ENCODE measurements at regions not wholly inside any gene's neighbourhood (a gene's known extent, or its start where the extent isn't known, plus 50 kb on each side); places are given as distances from the start of the nearest gene placed in this dataset.

DNA sequence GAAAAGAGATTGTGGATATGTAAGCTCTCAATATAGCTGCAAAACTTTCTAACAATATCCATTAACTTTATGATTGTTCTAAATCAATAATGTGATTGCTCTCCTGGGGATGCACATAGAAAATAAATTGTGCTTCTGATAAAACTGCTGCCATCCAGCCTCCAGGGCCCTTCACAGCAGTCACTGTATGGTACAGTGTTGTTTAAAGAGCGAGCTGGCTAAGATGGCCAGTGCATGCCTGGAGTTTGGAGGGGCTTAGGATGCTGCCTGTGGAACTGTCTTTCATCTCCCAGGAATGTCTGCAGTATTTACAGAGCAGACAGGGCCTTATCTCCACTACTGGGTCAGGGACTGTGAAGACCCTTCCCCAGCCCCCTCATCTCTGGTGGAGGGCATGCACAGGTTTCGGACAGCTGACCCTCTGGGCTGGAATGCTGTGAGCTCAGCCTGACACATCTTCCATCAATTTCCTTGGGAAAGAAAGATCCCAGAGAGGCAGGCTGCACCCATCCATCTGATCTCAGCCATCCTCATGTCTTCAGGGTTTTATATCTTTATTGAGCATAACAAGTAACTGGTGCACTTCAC lies 137.0 kb downstream of the PLPP3 start:
- DNase-seq (ENCODE audit: low read depth), result no peak

DNA sequence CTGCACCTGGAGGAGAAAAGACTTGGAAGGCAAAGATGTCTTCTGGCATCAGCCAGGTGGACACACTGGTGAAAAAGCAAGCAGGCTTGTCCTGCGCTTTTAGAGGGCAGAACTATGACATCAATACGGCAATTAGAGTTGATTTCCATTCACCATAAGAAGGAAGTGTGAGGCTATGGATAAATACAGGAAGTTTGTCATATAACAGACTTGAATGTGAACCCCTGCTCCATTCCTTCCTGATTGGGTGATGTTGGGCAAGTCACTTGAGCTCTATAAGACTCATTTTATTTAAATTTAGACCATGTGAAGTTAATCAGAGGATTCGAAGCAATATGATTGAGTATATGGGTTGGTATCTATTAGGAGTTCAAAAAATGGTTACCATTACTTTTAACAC lies 137.8 kb downstream of the PLPP3 start:
- DNase-seq (ENCODE audit: low read depth), result no peak

DNA sequence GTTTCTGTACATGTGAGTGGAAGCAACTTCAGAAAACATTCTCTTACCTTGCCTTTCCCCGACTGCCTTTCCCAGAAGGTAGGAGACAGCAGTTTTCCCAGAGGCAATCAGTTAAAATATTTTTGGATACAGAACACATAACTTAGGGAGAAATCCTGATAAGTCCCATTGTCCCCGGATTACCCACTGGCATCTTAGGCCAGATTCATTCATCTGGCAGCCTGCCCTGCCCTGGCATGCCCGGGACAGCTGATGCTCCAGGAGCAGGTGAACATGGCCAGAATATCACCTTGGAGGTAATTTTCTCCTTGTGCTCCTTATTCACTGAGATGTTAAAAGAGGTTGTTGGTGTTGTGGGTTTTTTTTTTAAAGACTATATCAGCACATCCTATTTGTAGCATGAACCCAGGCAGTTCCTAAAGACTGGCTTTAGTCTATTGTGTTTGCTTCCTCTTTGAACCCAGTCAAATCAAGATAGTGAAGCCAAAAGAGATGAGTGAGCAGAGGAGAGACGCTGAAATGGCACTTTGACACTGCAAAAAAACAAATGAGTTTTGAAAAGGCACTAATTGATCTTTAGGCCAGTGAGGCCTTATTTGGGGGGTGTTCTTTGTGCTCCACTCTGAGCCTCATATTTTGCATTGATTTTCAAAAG lies 139.6 kb downstream of the PLPP3 start:
- DNase-seq (ENCODE audit: low read depth), result no peak

DNA sequence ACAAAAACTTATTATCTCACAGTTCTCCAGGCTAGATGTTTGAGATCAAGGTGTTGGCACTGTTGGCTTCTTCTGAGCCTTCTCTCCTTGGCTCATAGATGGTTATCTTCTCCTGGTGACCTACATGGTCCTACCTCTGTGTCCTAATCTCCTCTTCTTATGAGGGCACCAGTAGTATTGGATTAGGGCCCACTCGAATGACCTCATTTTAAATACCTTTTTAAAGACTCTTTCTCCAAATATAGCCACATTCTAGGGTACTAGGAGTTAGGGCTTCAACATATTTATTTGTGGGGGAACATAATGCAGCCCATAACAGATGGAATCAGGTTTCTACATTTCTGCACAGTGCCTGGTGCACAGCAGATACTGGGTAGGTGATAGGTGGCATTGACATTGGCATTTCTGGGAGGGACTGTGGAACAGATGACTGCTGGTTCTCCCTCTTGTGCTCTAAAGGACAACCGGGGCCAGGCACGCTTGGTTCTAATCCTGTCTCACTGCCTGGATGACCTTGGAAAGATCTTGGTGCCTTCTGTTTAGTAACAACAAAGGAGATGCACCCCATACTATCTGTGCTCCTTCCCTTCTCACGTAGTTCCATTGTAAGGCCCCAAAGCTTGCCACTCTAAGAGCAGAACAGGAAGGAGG lies 140.3 kb downstream of the PLPP3 start:
- no peak for DNase-seq (ENCODE audit: low read depth)

DNA sequence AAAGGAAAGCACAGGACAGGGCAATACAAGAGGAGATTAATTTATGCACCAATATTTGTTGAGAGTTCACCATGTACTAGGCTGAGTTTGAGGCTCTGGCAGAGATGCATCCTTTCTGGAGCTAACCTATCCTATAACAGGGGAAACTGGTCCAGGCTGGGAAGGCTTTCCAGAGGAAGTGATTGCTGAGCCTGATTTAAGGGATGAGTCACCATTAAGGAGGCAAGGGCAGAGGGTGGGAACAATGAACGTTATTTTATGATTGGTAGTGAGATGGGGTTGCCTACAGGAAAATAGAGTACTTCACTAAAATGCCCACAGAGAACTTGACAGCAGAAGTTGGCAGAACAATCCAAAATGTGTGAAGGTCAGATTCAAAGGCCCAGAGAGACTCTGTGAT lies 141.4 kb downstream of the PLPP3 start:
- DNase-seq (ENCODE audit: low read depth), result no peak

DNA sequence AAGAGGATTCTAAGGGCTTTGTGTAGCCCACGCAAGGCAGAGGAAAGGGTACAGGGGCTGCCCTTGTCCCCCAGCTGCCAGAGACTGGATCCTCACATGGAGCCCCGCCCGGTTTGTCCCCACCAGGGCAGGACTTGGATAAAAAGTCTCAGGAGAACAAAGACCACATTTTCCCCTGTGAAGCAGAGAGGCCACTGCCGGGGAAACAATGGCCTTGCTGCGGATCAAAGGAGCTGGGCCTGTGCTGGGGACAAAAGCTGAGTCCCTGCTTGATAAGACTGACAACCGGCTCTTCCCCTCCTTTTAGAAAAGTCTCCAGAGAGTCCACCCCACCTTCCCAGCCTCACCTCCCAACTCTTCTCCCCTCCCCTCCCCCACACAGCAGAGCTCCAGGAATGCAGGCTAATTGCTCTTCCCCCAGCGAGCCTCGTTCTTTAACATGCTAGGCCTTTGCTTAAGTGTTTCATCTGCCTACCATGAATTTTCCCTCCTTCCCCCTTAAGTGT lies 142.4 kb downstream of the PLPP3 start:
- no peak for DNase-seq (ENCODE audit: low read depth)

DNA sequence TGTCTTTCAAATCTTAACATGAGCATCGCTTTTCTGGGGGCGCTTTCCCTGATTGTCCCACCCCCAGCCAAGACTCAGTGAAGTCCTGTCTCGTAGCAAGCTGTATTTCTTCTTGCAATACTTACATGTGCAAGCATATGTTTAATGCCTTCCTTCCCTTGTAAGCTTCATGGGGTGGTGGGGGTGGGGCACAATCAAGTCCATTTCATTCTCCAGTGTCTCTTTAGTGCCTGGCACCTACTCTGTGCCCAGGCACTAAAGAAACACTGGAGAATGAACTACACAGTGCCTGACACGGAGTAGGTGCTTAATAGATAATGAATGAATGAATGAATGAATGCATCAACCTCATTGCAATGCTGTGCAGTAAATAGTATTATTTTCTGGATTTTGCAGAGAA lies 143.1 kb downstream of the PLPP3 start:
- no peak for DNase-seq (ENCODE audit: low read depth)

DNA sequence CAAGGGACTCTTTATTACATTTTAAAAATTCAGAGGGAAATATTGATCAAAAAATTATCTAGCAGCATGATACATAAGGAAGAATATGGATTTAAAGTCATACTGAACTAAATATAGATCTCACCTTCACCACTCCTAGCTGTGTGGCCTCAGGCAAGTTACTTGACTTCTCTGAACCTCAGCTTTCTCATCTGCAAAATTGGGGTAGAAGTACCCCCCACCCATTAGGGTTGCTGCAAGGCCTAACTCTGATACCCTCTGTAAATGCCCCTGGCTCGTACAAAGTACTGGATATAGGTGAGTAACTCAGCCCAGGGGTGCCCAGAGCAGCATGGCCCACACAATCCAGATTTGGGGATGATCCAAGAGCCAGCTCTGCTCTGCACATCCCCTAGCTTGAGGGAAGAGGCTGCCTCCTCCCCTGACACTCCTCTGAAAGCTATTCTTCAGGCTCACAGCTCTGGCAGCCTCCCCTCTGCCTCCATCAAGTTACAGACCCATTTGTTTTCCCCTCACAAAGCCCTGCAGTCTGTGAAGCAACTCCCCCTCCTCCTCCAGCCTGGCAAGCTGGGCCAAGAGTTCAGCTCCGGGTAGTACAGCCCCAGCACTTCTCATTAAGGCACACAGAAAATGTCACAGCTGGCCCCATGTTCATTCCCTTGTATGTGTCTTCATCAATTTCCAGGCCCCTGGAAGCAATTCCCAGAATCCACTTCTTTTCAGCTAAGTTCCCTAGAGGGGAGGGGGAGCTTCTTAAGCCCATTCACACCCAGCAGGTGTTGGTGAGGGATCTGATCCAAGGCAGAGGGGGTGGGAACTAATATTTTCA lies 143.7 kb downstream of the PLPP3 start:
- no peak for DNase-seq (ENCODE audit: low read depth)

DNA sequence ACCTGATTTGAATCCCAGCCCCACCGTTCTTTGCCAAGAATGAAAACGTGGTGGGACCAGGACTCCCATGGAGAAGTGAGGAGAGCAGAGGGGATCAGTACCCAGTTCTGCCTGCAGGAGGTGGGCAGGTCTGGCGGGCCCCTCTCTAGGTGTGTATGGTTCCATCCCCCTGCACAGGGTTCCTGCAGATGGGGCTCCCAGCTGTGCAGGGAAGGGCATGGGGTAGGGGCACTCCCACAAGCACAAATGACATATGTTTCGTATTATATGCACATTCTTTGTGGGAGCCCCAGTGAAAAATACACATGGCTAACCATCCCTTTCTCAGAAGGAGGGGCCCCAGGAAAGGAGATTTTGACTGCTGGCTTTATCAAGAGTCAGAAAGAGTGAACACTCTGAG lies 144.6 kb downstream of the PLPP3 start:
- no peak for DNase-seq (ENCODE audit: low read depth)

DNA sequence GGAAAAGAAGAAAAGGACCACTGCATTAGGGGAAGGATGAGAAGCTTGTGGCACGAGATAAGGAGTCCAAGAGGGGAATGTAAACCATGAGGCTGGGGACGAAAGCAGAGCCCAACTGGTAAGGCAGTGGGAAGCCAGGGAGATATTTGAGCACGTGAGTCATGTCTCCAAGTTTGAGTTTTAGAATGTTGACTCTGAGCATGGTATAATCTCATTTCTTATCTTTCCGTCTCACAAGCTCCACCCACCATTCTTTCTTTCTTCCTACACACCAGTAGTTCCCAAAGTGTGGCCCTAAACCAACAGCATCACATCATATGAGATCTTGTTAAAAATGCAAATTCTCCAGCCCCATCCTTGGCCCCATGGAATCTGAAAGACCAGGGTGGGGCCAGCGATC lies 145.3 kb downstream of the PLPP3 start:
- DNase-seq (ENCODE audit: low read depth), result no peak

DNA sequence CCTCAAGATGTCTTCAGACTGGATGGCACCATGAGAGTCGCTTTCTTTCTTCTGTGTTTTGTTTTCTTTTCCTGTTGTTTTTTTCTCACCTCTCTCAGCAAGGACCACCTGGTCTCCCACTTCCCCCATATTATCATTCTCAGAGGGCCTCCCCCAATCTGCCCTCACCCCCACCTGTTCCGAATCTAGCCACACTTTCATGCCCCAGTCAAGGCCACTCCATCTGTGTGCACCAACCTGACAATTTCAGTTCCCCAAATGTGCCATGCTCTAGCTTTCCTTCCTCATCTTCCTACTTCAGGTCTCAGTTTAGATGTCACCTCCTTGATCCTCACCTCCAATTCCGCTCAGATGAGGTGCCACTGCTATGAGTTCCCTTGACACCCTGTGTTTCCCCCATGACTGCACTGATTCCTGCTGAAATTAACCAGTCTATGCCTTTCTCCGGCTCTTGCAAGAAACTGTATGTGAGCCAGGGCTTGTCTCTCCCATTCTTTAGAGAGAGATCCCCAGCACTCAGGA lies 146.2 kb downstream of the PLPP3 start:
- DNase-seq (ENCODE audit: low read depth), result no peak

DNA sequence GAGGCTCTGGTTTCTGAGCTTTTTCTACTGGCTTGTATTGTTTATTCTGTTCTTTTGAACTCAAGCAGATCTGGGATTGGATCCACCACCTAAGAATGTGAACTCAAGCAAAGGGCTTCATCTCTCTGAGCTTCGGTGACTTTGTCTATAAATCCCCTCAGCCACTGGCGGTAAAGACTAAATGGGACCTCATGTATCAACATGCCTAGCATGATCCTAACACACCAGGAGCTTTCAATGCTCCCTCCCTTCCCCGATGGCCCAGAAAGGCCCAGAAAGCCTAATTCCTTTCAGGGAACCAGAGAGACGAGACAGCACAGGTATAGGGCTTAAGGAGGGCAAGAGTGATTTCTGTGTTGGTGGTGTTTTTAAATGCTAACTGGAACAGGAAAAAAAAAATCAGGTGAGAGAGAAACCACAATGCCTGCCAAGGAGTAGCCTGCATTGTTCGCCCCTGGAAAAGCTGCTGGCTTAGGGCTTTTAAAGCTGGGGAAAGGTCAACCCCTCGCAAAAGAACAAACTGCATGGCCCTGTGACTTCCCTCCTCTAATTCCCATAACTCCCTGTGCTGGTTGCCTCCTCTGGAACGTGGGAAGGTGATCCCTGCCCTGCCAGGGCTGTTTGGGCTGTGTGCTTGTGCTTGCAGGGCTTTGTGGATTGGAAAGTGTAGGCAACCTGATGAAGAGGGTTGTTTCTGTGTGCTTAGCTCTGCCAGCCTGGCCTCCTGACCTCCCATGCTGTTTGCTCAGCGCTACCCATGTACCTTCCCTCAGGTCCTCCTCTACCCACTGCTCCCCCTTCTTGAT lies 147.0 kb downstream of the PLPP3 start:
- DNase-seq (ENCODE audit: low read depth), result no peak

DNA sequence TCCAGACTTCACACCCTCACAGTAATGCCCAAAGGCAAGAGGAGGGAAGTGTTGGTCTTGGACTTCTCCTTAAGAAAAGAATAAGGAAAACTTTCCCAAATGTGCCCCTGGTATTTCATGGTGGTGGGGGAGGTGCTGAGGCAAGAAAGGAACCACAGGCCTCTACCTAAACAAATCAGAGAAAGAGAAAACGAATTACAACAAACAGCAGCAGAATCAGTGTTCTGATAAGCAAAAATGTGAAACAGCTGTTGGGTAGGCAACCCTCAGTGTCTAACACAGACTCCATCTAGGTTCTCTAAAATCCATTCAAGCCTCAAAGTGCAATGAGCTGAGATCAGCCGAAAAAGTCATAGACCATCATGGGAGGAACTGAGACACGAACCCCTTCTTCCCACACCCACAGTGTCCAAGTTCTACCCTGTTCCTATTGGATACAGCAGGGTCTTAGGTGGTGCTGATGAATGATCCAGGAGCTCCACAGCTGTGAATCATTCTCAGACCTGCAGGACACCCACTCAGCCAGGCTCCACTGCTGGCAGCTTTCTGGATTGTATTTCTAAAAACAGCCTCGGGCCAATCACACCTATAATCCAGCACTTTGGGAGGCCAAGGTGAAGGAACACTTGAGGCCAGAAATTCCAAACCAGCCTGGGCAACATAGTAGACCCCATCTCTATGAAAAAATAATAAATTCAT lies 149.1 kb downstream of the PLPP3 start:
- no peak for DNase-seq (ENCODE audit: low read depth)

DNA sequence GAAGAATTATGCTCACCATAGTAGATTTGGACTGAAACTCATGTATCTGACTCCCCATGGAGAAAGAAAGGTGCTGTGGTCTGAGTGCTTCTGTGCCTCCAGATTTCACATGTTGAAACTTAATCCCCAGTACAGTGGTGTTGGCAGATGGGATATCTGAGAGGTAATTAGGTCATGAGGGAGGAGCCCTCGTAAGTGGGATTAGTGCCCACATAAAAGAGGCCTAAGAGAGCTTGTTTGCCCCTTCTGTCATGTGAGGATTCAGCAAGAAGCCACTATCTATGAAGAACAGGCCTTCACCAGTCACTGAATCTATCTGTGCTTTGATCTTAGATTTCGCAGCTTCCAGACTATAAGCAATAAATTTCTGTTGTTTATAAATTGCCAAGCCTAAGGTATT lies 150.1 kb downstream of the PLPP3 start:
- no peak for DNase-seq (ENCODE audit: low read depth)

DNA sequence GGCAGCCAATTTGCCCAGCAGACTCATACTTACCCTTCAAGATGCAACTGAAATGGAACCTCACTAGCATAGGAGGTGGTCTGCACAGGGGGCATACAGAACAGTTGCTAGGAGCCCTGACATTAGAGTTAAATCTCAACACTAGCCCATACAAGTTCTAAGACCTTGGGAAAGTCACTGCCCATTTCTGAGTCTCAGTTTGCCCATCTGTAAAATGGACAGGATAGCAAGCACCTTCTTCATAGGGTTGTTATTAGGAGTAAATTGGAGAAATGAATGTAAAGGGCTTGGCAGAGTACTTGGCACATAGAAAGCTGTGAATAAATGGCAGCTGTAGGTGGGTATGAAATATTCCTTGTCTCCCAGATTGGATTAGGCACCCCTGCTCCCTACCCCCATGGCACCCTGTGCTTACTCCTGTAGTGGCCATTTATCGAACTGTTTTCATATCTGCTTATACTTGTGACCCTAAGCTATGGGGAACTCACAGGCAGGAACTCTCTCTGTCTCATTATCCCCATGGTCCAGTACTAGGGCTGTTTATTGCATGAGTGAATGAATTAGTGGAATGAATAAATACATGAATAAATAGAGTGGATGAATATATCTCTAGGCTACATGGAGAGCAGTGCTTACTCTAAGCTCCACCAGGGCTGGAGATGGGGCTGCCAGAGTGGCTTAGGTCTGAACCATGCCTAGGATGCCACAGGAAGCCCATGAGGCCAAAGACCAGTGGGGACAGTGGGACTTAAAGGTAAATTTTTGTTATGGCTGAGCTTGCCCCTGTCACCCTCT lies 152.6 kb downstream of the PLPP3 start:
- no peak for DNase-seq (ENCODE audit: low read depth)

DNA sequence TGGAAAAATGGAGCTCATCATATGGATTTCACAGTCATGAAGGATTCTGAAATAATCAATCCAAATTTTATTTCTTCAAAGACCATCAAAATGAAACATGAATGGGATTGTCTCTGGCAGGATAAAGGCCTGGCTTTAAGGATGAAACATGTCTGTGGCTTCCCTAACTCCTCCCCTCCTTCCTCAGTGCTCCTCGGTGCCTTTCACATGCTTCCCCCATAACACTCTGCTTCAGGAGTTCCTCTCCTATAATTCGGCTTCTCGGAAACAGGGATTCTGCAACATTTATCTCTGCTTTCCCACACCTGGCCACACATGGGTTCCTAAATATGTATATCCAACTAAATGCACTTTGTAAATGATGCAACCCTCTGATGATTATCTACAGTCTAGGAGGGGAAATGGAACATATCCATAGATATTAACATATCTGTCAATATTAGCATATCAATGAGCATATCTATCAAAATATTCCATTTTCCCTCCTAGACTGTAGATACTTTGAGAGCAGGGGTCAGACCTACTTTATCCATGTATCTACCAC lies 153.8 kb downstream of the PLPP3 start:
- no peak for DNase-seq (ENCODE audit: low read depth)

DNA sequence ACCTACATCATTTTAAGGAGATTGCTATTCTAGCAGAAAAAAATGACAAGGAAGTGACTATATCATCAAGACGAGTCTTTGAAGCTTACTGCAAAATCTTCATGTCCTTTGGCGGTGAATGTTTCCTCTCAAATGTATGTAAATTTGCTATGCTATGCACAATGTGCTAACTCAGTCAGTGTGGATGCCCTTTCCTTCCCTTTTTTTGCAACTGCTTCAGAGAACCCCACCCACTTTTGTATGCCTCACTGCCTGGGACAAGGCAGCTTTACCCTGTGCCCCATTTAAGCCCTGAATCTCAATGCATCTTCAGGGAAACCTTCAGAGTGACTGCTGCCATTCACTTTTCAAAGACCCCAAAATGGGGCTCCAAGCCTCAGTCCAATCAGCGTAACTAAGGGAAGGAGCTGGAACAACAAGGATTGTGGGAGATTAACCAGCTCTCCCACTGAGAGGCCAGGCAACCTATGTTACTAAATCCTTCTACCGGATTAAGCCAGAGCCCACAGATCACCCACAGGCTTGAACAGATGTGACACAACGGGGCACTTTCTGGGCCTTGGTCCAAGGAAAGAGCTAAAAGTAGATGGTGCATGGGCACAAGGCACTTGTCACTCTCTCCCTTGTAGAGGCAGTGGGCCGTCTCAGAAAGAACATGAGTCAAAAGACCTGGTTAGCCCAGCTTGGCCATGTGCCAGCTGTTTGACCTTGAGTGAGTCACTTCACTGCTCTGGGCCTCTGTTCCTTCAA lies 154.4 kb downstream of the PLPP3 start:
- no peak for DNase-seq (ENCODE audit: low read depth)

DNA sequence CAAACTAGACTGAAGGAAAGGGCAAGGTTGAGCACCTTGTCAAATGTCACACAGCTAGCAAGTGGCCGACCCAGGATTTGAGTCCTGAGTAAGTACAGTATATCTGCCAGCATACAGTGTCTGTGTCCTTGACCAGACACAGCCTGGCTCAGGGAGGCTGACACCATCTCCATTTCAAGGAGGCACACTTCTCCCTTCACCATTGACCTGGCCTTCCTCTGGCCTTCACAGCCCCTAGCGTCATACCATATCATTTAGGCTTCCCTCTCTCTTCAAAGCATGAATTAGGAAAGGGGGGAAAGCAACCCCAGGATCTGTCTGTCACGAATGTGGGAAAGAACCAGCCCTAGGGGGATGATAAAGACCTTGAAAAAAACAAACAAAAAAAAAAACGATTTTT lies 155.6 kb downstream of the PLPP3 start:
- no peak for DNase-seq (ENCODE audit: low read depth)

DNA sequence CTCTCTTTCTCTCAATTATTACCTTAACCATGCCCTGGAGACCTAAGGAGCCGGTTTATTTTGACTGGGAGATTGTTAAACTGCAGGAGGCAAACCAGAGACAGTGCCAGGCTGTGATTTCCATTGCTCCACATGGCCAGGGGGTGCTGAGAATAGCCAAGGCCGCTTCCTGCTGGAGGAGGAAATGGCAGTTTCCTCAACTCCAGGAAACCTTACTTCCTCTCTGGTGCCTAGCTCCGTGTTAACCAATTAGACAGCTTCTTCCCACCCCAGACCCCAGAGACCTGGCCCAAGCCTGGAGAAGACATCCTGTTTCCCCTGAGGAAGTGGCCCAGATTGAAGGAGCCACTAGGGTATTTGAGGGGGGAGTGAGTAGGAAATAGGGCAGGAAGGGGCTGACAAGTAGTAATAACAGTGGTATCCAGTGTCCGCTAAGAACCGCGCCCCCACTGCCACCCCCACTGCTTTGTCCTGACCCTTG lies 161.2 kb downstream of the PLPP3 start:
- no peak for DNase-seq (ENCODE audit: low read depth)
